GM21825 (cell line): ENCODE measurements at regions not wholly inside any gene's neighbourhood (a gene's known extent, or its start where the extent isn't known, plus 50 kb on each side); places are given as distances from the start of the nearest gene placed in this dataset.

Experiments
- ATAC-seq: cut with Tn5 transposase; IDR thresholded peaks from one replicate; pipeline ENCODE4 v1.9.1; 2021; ENCODE audit warnings: mild to moderate bottlenecking, moderate library complexity; ENCODE audit not compliant: unreplicated experiment

DNA sequence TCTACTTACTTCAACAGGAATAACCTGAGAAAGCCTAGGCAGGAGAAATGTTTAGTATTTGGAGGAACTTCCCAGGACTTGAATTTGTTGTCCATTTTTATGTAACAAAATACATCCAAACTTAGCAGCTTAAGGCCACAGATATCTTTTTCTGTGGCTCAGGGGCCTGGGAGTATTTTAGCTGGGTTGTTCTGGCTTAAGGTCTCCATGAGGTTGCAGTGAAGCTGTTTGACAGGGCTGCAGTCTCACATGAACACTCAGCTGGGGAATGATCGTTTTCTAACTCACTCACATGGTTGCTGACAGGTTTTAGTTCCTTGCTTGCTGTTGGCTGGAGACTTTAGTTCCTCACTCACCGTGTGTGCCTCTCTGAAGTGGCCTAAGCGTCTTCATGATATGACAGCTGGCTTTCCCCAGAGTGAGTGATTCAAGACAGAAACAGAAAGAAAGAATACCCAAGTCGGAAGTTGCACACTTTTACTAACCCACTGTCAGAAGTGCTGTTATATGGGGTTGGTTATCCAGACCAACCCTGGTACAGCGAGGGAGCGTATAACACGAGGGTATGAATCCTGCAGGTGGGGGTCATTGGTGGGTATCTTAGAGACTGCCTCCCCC lies 229.7 kb upstream of the TBL1XR1 start:
- ATAC-seq, result peak; percentile 99

DNA sequence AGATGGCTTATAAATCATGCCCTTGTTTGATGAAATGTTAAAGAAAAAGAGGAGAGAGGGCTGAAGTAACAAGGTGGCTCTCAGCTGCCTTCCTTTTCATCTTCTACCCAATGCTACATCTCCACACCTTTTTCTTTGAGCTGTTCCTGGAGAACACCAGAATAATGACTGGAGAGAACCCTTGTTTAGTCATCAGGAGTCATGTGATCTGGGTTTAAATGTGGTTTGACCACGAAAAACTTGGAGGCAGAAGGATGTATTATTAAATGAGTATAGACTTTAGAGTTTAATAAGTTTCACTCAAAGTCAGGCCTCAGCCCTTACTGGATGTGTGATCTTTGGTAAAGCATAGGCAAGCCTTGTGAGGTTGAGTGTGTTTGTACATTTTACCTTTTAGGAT lies 230.3 kb upstream of the TBL1XR1 start:
- ATAC-seq, result peak; percentile 5

DNA sequence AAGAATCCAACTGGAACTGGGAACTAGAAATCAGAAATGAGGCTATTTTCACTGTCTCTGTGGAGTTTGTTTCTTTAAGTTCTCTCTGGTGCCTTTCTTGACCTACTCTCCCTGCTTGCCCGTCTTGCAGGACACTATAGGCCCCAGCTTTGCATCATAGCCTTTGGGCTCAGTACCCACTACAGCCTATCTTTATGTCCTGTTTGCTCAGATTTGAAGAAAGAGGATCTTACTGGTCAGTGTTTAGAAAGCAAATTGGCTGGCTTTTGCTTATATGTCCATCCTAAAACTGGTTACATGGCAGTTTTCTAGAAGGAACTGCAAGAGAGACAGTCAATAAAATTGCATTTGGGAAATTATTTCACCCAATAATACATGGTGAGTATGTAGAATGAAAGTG lies 231.8 kb upstream of the TBL1XR1 start:
- no peak for ATAC-seq

DNA sequence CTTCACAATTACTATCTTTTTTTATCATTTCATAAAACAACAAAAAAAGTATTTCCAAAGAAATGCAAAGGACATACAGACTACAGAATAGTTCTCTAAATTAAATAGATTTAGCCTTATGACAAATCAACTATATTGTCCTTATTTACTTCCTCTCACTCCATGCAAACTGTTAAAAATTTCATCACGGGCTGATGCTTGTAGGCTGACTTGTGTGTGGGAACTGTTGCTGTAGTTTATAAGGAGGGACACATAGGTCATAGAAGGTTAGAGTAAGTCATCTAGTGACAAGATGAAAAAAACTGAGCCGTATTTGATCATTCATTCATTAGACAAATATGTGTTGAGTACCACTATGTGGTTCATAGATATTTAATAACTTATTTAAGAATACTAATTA lies 232.5 kb upstream of the TBL1XR1 start:
- no peak for ATAC-seq

DNA sequence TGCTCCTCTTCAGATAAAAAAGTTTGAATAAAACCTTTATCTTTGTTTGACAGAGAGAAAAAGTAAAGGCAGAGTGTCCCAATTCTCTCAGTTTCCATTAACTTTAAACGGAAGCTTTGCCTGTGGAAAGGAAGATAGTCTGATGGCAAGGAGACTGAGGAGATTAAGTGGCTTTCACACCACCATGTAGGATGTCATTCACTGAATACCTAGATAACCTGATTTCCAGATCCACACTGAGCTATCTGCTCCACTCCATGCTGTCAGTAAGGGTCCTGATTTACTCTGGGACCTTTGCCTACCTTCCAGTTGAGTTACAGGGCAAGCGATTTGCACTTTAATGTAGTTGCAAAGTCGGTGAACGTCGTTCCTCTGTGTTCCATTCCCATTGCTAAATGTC lies 233.4 kb upstream of the TBL1XR1 start:
- ATAC-seq, result no peak

DNA sequence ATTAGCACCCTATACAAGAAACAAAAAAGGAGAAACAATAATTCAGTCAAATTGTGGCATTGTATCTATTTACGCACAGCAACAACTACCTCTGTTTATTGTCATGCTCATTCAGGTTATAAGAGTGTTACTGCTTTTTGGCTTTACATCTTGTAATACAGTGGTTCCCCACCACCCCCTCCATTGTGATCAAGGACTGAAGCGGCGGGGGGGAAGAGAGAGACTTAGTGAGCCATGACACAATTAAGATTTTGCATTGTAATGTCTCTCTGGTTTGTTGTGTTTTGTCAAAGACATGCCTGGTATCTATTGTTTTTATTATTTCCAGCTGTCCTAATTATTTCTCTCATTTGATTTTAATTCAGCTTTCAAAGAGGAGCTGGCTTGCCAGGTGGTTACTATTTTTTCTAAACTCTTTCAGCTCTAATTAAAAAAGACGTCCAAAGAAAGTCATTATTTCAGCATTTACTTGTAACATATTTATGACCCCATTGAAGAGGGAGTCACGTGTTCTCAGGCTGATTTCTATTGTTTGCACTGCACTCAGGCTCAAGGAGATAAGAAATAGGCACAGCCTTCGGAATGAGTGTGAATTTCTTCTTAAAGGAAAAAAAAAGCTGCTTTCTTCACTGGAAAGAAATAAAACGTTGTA lies 234.4 kb upstream of the TBL1XR1 start:
- no peak for ATAC-seq

DNA sequence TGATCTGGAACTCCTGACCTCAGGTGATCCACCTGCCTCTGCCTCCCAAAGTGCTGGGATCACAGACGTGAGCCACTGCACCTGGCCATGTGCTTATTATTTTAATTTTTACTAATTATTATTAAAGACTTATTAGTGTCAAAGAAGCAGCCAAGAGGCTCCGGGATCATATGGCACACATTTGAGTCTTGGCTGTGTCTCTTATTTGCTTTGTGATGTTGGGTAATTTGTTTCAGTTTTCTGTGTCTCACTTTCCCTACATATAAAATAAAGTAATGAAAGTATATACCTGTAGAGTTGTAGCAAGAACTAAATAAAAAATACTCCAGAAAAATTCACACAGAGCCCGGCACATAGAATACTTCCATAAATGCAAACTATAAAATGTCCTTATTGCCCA lies 238.0 kb upstream of the TBL1XR1 start:
- ATAC-seq, result no peak

DNA sequence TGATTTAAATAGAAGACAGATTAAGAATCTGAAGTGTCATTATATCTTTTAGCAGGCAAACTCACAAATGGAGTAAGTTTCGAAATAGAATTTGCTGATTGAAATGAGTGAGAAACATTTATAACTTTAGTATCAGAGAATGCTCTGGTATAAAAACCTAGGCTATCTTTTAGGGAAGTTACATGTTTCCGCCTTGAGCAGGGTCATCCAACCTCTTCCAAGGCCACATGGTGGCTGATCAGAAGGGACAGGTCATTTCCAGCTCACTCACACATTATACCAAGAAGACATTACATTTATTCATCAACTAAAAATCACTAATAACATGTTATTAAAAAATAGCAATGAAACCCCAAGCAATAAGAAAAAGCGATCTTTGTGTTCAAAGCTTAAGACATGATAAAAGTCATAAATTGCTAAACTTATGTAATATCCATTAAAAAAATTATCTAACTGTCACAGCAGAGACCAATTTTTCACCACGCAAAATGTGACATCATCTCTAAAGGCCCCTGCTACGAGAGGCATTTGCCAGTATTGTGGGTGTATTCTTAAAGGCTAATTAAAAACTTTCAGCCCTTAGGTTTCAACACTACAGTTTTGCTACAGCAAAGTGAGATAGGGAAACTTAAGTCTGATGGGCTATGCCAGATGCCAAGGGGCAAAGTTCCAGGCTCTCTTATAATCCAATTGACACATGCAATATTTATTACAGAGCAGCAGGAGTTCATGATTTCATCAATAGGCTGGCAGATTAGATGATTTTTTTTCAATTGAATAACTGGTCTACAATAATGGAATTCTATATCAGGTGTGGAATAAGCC lies 240.4 kb upstream of the TBL1XR1 start:
- no peak for ATAC-seq

DNA sequence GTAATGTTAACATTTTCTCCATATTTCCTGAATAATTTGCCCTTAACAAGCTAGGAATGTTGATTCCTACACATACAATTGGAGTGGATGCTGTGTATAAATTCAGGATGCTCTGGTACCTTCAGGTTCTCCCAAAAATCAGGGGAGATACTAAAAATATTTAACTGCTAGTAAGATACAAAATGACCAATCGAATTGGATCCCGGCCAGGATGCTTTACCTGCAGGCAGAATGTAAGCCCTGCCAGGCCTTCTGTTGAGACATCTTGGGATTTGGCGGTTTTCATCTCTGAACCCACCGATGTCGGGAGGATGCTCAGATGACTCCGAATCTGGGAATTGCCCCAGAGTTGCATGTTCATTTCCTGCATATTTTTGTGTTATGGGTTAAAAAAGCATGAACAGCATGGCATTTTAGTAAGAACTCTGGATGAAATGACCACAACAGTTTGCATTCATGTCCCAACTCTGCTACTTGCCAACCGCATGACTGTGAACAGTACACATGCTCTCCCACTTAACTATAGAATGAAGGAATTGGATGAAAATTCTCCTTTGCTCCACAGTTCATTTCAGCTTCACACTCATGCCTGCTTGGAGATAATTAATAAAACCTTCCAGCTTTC lies 241.4 kb upstream of the TBL1XR1 start:
- ATAC-seq, result no peak

DNA sequence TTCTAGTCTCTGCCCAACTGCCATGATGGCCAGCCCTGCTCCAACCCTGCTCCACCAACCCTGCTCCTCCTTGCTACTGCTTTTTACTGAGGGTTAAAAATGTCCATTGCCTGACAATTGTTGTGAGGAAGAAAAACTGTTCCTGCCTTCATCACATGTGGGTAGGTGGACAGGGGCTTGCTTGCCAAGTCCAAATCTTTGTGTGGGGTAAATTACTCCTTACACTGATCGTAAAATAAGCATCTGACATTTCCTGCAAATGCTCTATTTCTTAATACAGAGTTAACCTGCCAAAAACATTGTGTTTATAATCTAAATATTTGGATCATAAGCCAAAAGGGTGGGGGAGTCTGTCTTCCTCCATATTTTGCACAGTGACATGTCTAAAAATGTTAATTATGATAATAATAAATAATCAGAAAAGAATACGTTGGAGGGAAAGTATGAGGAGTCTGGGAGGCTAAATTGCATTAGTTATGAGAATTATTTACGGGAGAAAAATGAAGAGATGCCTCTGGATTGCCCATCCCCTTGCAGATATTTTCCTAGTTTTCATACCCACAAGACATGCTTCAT lies 242.5 kb upstream of the TBL1XR1 start:
- ATAC-seq, result no peak

DNA sequence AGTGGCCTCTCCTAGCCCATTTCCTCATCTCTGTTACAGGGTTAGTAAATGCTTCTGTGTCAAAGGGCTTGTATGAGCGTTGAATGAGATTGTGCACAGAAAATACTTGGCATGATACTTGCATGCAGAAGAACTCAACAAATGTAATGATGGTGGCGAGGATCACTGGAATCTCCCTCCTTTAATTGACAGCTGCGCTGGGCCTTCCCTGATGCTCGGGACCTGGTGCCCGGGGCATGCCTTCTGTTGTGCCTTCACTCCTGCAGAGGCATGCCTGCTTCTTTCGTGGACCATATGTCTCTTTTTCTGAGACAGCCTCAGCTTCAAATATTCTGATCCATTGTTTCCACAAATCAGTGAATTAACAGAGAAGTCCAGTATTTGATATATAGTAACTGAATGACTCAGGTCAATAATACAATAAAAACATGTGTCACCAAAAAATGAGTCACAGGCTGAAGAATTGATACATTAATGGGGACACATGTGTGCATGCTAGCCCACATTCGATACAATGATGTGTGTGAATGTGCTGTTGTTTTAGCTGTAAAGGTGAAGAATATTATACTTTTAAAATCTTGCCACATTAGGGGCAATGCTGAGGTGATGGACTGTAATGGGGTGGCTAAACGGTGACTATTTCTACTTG lies 243.3 kb upstream of the TBL1XR1 start:
- no peak for ATAC-seq

DNA sequence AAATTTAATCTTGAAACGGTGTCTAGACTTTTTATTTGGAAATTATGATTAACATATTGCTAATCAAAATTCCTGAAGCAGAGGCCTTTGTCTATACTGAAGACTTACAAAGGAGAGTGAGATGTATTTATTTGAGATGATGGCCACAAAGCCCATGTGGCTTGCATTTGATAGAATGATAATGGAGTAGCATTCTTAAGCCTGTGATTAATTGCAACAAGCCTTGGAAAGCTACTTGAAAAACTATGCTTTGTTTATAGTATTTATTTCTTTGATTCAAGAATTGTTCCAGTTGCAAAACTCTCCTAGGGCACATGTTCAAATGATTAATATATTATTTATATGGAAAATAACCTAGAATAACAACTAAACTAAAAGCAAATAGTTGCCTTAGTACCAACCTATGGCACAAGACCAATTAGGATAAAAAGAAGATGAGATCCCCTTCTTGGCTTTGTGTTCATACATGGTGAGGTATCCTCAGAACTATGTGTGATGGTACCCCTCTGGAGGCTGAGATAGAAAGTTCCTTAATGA lies 244.1 kb upstream of the TBL1XR1 start:
- no peak for ATAC-seq

DNA sequence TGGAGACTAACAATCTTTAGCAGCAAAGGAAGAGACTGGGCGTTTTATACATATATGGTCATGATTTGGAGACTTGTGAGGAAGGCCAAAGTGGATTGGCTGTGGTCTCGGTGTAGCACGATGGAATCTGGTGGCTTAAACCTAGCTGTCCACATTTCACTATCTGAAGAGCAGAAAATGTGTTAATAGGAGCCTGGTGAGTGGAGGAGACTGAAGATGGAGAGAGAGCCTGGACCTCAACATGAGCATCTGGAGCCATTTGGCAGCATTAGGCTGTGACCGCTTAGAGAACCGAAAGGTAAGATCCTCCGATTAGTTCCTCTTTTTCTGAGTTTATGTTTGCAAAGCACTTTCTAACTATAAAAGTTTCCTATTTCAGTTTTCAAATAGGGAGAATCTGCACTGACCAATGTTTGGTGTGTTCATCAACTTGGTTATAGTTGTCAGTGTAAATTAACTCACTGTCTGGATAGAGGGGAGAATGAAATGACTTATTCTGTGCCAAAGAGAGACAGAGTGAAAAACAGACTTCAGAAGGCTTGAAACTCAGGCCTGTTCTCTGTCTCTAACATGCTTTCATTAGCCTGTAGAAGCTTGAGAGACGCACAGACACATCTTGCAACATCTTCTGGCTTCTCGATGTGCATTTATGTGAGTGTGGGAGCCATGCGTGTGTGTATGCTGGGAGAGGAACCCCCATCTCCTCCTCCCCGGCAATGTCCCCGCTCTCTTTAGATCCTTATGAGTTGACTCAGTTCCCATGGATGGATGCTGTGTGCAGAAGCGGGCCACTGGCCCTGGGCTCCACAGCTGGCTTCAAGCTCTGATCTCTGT lies 244.7 kb upstream of the TBL1XR1 start:
- ATAC-seq, result peak; percentile 99

DNA sequence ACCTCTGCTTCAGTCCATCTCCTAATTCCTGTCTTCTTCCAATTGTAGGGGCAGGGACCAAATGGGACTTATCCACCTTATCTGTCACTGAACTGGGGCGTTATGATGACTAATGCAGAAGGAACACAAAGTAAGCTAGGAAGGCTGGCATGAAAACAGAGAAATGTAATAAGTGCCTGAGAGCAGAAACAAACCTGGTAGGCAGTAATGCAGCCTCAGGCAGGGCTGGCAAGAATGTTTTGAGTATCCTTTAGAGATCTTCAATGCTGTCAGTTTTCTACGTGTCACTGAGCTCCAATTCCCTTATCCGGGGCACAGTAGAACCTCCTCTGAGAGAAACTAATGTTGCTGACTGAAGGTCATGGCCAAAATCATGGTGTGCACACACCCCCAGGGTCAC lies 246.2 kb upstream of the TBL1XR1 start:
- ATAC-seq, result no peak

DNA sequence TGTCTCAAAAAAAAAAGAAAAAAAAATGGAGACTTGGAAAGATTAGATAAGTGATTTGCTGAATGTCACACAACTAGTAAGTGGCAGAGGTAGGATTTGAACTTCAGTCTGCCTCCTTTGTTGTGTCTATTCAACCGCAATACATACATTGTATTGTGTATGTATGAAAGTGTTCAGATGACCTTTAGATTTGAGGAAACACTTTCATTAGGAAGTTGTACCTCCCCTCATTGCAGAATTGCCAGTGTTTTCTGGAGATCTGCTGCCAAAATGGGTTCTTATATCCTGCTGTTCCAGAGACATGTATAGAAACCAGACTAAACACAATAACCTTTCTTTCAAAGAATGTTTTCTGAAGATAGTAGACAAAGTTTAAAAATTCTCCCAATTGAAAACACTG lies 247.4 kb upstream of the TBL1XR1 start:
- ATAC-seq, result no peak

DNA sequence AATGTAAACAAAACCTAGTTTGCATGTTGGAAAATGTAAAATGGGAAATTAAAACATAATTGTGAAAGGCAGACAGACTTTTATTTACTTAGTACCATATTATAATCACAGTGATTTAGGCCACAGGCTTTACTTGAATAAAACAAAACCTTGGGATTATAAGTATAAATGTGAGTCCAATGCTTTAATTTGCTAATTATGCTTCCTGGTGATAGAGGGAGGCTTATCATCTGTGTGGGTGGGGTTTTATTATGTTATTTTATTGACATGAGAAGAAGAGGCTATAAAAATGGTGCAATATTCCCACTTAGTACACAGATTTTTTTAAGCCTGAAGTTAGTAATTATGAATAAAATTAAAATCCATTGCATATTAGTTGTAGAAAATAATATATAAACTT lies 248.3 kb upstream of the TBL1XR1 start:
- no peak for ATAC-seq

DNA sequence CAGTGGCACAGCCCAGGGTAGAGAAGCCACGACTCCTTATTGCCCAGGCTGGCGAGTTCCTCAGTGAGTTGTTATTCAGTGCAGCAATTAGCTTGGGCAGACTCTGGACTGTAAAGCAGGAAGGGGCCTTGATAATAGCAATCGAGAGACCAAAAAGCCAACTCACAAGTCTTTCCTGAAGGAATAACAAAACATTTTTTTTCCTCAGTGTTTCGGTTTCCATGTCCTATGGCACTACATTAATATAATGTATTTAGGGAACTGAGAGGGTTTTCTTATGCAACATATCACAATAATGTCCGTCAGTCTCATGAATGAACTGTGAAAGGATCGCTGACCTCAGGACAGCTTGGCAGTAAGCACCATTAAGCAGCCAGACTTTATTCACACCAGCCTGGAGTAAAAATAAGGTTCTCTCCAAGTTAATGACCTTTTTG lies 248.9 kb upstream of the TBL1XR1 start:
- ATAC-seq, result no peak

DNA sequence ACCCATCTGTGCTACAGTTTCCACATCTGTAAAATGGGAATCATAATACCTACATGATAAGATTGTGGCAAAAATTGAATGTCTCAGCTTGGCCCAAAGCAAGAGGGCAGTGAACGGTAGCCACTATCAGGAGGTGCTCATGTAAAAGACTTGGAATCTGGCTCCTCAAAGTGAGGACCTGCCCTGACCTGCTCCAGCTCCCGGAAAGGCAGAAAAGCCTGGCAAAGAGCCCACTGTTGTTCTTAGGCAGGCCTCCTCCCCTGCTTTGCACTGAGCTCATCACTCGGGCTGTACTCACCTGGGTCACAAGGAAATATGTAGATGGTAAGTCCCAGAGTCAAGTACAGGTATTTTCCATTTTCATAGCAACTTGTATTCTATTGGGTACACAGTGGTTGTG lies 250.7 kb upstream of the TBL1XR1 start:
- ATAC-seq, result no peak

DNA sequence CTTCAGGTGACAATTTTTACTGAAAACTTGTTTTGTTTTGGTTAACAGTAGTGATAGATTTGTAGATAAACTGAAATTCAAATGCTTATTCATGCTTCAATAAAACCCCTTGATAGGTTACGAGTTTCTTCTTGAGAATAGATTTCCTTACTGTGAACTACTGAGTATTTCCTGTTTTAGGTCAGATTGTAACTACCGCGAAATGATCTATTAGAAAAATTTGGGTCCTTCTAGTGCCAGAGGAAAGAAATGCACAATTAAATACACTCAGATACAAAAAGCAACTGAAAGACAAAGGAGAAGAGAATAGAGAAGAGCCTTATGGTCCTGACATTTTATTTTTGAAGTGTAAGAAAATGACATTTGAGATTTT lies 251.7 kb upstream of the TBL1XR1 start:
- peak; percentile 29 for ATAC-seq
